CD4-positive, alpha-beta memory T cell (primary cell): ENCODE measurements at regions not wholly inside any gene's neighbourhood (a gene's known extent, or its start where the extent isn't known, plus 50 kb on each side); places are given as distances from the start of the nearest gene placed in this dataset.

Experiments
- CTCF ChIA-PET: fragments of 350-600 bp; sonication (Branson Sonifier 250); formaldehyde crosslinking; loops from one replicate; lab custom pipeline; 2021; ENCODE audit warnings: inconsistent platforms; ENCODE audit not compliant: partially characterized antibody; lab: Charles Lee
- POLR2A ChIA-PET: fragments of 350-600 bp; sonication (Branson Sonifier 250); formaldehyde crosslinking; loops from one replicate; lab custom pipeline; 2021; ENCODE audit not compliant: partially characterized antibody; lab: Charles Lee
- DNase-seq, 5 donors: peaks; one replicate each; pipeline versions ENCODE4 v3.0.0 to v3.0.0-alpha.2; 2020 to 2022; ENCODE audit warnings: mixed read lengths in 1 of 5
- H3K27ac ChIP-seq: one replicate; pipeline ENCODE4 v1.7.0; 2013; ENCODE audit warnings: low read depth, low read length
- H3K27me3 ChIP-seq: 2 replicates; pipeline ENCODE4 v1.7.0; 2013; ENCODE audit warnings: mild to moderate bottlenecking, low read length, moderate library complexity; ENCODE audit not compliant: insufficient read depth
- H3K36me3 ChIP-seq: 2 replicates; pipeline ENCODE4 v1.7.0; 2013; ENCODE audit warnings: mild to moderate bottlenecking, low read length, moderate library complexity; ENCODE audit not compliant: insufficient read depth
- H3K4me1 ChIP-seq: 2 replicates; pipeline ENCODE4 v1.7.0; 2013; ENCODE audit warnings: mild to moderate bottlenecking, low read length, moderate library complexity; ENCODE audit not compliant: insufficient read depth
- H3K4me3 ChIP-seq, 2 donors: one replicate each; pipeline ENCODE4 v1.7.0; 2013; ENCODE audit warnings: low read length in 2 of 2, mild to moderate bottlenecking in 1 of 2
- H3K9me3 ChIP-seq, 2 donors: one replicate each; pipeline ENCODE4 v1.7.0; 2013; ENCODE audit warnings: low read length in 2 of 2, control low read depth in 1 of 2; ENCODE audit not compliant: control insufficient read depth in 1 of 2
- H3K27ac Mint-ChIP-seq, 7 donors: one replicate each; pipeline ENCODE4 v1.8.0; 2020 to 2021; ENCODE audit warnings: mixed read lengths in 7 of 7, mild to moderate bottlenecking in 6 of 7, inconsistent platforms in 3 of 7, moderate library complexity in 3 of 7
- H3K27me3 Mint-ChIP-seq, 2 donors: one replicate each; pipeline ENCODE4 v1.8.0; 2020 to 2021; ENCODE audit warnings: mixed read lengths in 2 of 2
- H3K36me3 Mint-ChIP-seq, 2 donors: one replicate each; pipeline ENCODE4 v1.8.0; 2020 to 2021; ENCODE audit warnings: mixed read lengths in 2 of 2, inconsistent platforms in 1 of 2, mild to moderate bottlenecking in 1 of 2
- H3K4me1 Mint-ChIP-seq, 4 donors: one replicate each; pipeline ENCODE4 v1.8.0; 2020 to 2021; ENCODE audit warnings: mixed read lengths in 4 of 4, mild to moderate bottlenecking in 1 of 4
- H3K4me3 Mint-ChIP-seq, 8 donors: one replicate each; pipeline ENCODE4 v1.8.0; 2020 to 2021; ENCODE audit warnings: mixed read lengths in 8 of 8, mild to moderate bottlenecking in 7 of 8, moderate library complexity in 6 of 8, inconsistent platforms in 3 of 8
- H3K9me3 Mint-ChIP-seq, 8 donors: one replicate each; pipeline ENCODE4 v1.8.0; 2020 to 2021; ENCODE audit warnings: mixed read lengths in 8 of 8, mild to moderate bottlenecking in 5 of 8, inconsistent platforms in 3 of 8, moderate library complexity in 1 of 8
- intact Hi-C: fragments of 100-400 bp; cut with micrococcal nuclease; formaldehyde crosslinking; loops from one replicate; pipeline ENCODE4 v1.15.1; 2023

DNA sequence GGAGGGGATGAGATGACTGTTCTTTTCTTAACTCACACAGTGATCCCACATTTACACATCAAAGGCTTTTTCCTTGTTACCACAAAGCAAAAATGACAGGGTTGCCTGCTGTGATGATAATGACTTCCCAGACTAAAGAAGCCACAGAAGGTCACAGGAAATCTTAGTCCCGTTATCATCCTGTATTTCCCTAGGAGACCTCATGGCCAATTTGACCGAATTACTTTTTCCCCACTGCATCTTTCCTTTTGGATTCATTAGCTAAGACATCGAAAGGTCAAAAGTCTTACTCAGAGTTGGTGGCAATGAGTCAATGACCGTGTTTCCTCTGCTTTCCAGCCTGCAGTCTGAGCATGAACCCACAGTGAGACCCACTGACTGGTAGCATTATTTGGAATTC is 130.1 kb upstream of the INHBA start:
- Histone ChIP-seq H3K4me1 (no peaks in the 10 kb centered on the region), H3K4me3 (no peak overlapping the region), H3K27me3 (no peaks in the 10 kb centered on the region), H3K36me3 (no peaks in the 10 kb centered on the region), H3K9me3 (no peaks in the 10 kb centered on the region), H3K27ac (no peak overlapping the region)
- Mint-ChIP-seq H3K27me3 (peaks cover 0 to 1% of the 10 kb centered on the region in 2 donors), H3K27ac (no peak overlapping the region), H3K36me3 (no peaks in the 10 kb centered on the region), H3K4me3 (no peak overlapping the region), H3K9me3 (peaks cover 0 to 27% (median 9%) of the 10 kb centered on the region in 8 donors), H3K4me1 (no peaks in the 10 kb centered on the region)
- intact Hi-C loops, result no loop called here
- CTCF ChIA-PET, result no interaction called here
- POLR2A ChIA-PET, result no interaction called here
- no peak for DNase-seq

DNA sequence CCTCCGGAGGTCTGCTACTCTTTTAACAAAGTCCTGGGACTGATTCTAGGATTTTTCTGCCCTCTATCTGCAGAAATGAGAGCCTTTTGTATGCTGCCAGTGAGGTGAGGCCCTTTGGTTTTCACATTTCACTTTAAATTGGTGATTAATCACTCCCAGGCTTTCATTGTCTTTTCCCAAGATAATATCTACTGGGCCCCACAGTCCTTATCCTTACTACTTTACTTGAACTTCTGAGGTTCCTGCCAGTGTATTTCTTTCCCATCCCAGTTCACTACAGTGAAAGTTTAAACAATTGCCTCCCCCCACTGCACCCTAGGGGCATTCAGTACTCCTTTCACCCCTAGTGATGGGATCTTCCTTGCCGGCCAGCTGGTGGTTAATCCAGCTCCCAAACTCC is 127.4 kb upstream of the INHBA start:
- DNase-seq, result no peak
- Histone ChIP-seq H3K9me3 (no peaks in the 10 kb centered on the region), H3K27me3 (no peaks in the 10 kb centered on the region), H3K27ac (no peak overlapping the region), H3K4me1 (no peaks in the 10 kb centered on the region), H3K4me3 (no peak overlapping the region), H3K36me3 (no peaks in the 10 kb centered on the region)
- intact Hi-C loops, result no loop called here
- Mint-ChIP-seq H3K27ac (no peak overlapping the region), H3K4me1 (no peaks in the 10 kb centered on the region), H3K9me3 (peaks cover 0 to 23% (median 10%) of the 10 kb centered on the region in 8 donors), H3K27me3 (peaks cover 0 to 1% of the 10 kb centered on the region in 2 donors), H3K36me3 (no peaks in the 10 kb centered on the region), H3K4me3 (no peak overlapping the region)
- POLR2A ChIA-PET, result no interaction called here
- CTCF ChIA-PET, result no interaction called here

DNA sequence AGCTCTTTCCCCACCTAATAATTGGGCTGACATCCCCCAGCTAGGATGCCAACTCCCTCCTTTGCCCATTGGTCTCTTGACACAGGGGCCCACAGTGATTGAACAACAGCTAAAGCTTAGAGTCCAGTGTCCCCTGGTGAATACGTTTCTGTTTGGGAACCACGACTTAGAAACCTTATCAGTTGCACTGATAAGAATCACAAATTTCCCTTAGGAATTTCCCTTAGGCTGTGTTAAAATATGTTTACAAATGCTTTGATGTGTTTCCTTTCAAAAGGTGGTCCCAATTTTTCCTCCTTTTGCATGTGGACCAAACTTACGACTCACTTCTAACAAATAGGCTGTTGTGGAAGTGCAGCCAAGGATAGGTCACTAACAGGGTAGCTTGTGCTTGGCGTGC is 126.0 kb upstream of the INHBA start:
- no peaks in the 10 kb centered on the region for H3K4me1 Mint-ChIP-seq
- no peaks in the 10 kb centered on the region for H3K9me3 ChIP-seq
- H3K36me3 ChIP-seq, result no peaks in the 10 kb centered on the region
- intact Hi-C loops, result no loop called here
- no peak overlapping the region for H3K27ac Mint-ChIP-seq
- peaks cover 0 to 1% of the 10 kb centered on the region in 2 donors for H3K27me3 Mint-ChIP-seq
- no peak overlapping the region for H3K4me3 ChIP-seq
- H3K4me1 ChIP-seq, result no peaks in the 10 kb centered on the region
- no peaks in the 10 kb centered on the region for H3K36me3 Mint-ChIP-seq
- ChIA-PET POLR2A (no interaction called here), CTCF (no interaction called here)
- DNase-seq, result no peak
- no peak overlapping the region for H3K27ac ChIP-seq
- peaks cover 0 to 22% (median 10%) of the 10 kb centered on the region in 8 donors for H3K9me3 Mint-ChIP-seq
- H3K4me3 Mint-ChIP-seq, result no peak overlapping the region
- H3K27me3 ChIP-seq, result no peaks in the 10 kb centered on the region

DNA sequence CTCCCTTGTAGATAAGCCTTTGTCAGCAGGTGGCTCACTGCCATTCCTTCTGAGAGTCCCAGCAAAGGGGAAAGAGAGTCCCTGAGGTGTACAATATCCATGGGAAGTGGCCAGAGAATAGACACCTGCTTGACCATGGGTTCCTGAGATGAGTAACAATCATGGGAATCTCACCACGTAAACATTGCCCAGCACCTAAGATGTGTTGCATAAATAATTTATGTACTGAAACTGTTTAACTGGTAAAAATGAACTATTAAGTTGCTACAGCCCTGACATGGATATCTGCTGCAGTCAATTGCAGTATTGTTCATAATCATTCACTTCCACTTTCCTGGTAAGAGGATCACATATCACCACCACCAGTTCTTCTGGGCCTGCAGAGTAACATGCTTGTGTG is 123.8 kb upstream of the INHBA start:
- Histone ChIP-seq H3K27ac (no peak overlapping the region), H3K4me1 (no peaks in the 10 kb centered on the region), H3K9me3 (no peaks in the 10 kb centered on the region), H3K4me3 (no peak overlapping the region), H3K27me3 (no peaks in the 10 kb centered on the region), H3K36me3 (no peaks in the 10 kb centered on the region)
- DNase-seq, result no peak
- CTCF ChIA-PET, result no interaction called here
- Mint-ChIP-seq H3K4me3 (no peak overlapping the region), H3K27me3 (peaks cover 0 to 4% of the 10 kb centered on the region in 2 donors), H3K9me3 (peaks cover 0 to 11% (median 8%) of the 10 kb centered on the region in 8 donors), H3K4me1 (no peaks in the 10 kb centered on the region), H3K27ac (no peak overlapping the region), H3K36me3 (no peaks in the 10 kb centered on the region)
- POLR2A ChIA-PET, result no interaction called here
- intact Hi-C loops, result no loop called here

DNA sequence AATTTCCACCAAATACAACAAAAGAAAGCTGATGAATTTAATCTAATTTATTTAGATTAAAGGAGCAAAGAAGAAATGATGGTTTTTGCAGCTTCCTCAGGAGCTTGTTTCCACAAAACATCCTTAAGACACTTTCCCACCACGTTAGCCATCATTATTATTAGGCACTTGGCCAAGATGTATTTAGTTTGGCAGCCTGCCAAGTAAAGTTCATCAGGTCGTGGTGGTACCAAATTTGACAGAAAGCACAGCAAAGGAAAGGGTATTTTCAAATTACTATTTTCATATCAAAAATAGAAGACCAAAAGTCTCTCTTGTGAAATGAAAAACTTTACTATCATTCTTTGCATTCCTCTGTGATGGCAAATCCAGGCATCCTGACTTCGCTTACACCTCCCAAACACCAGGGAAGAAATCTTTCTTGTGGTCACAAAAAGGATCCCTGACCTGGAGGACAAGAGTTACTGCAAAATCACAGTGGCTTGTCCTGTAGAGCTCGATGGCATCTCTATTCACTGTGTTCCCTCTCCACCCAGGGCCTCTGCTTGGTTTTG is 123.1 kb upstream of the INHBA start:
- no peaks in the 10 kb centered on the region for H3K4me1 ChIP-seq
- ChIA-PET CTCF (no interaction called here), POLR2A (no interaction called here)
- no peaks in the 10 kb centered on the region for H3K27me3 ChIP-seq
- H3K36me3 ChIP-seq, result no peaks in the 10 kb centered on the region
- H3K27me3 Mint-ChIP-seq, result peaks cover 0 to 4% of the 10 kb centered on the region in 2 donors
- H3K9me3 Mint-ChIP-seq, result peaks cover 0 to 10% (median 6%) of the 10 kb centered on the region in 8 donors
- H3K4me3 Mint-ChIP-seq, result no peak overlapping the region
- no peaks in the 10 kb centered on the region for H3K9me3 ChIP-seq
- no peak overlapping the region for H3K27ac ChIP-seq
- H3K4me3 ChIP-seq, result no peak overlapping the region
- no peaks in the 10 kb centered on the region for H3K4me1 Mint-ChIP-seq
- no peak overlapping the region for H3K27ac Mint-ChIP-seq
- intact Hi-C loops, result no loop called here
- no peak for DNase-seq
- no peaks in the 10 kb centered on the region for H3K36me3 Mint-ChIP-seq

DNA sequence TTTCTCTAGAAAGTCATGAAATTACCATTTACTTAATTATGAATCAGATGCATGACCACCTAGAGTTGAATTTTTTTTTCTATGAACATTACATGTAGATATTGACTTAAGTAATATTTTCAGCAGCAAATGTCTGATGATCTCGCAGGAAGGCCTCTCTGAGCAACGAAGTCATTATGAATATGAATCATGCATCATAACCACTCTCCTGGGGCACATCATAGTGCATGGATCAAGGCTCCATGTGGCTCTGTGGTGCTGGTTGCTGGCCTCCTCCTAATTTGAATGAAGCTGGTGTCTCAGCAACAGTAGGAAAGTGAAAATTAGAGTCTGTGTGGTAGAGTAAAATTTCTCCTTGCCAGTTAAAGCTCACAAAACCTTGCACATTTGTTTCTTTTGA is 121.4 kb upstream of the INHBA start:
- no peak overlapping the region for H3K27ac Mint-ChIP-seq
- H3K36me3 ChIP-seq, result no peaks in the 10 kb centered on the region
- no peak overlapping the region for H3K4me3 ChIP-seq
- H3K4me1 ChIP-seq, result no peaks in the 10 kb centered on the region
- H3K4me1 Mint-ChIP-seq, result no peaks in the 10 kb centered on the region
- H3K9me3 ChIP-seq, result no peaks in the 10 kb centered on the region
- H3K4me3 Mint-ChIP-seq, result no peak overlapping the region
- H3K27me3 ChIP-seq, result no peaks in the 10 kb centered on the region
- ChIA-PET CTCF (no interaction called here), POLR2A (no interaction called here)
- H3K36me3 Mint-ChIP-seq, result no peaks in the 10 kb centered on the region
- DNase-seq, result no peak
- no peak overlapping the region for H3K27ac ChIP-seq
- peaks cover 0 to 4% of the 10 kb centered on the region in 2 donors for H3K27me3 Mint-ChIP-seq
- peaks cover 0 to 10% (median 3%) of the 10 kb centered on the region in 8 donors for H3K9me3 Mint-ChIP-seq
- intact Hi-C loops, result no loop called here

DNA sequence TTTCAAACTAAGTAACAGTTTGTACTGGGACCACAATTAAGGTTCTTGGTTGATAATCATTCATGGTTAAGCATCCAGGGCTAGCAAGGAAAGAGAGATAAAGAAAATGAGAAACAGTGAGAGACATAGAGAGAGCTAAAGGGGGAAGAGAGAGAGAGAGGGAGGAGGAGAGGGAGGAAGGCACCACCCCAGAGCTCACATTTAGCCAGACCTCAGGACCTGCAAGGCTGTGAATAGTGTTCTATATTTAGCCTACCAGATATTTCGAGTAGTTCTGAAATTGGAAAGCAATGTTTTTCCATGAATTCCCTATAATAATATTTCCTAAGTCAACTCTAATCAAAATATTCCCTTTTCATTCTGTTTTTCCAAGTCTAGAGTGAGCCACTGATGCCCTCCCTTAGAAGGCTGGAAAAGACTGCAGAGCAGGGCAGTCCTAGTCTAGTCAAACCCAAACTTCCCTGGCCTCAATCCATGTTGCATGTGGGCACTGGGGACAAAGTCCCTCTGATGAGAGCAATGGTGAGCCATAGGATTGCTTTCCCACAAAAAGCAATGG is 119.4 kb upstream of the INHBA start:
- H3K4me3 Mint-ChIP-seq, result no peak overlapping the region
- H3K27me3 ChIP-seq, result no peaks in the 10 kb centered on the region

More for the DNA sequence above, 119.4 kb upstream of the INHBA start:
- no peak overlapping the region for H3K27ac ChIP-seq
- intact Hi-C loops, result no loop called here
- no peaks in the 10 kb centered on the region for H3K36me3 ChIP-seq
- CTCF ChIA-PET, result no interaction called here
- H3K4me3 ChIP-seq, result no peak overlapping the region
- no peak overlapping the region for H3K27ac Mint-ChIP-seq
- H3K36me3 Mint-ChIP-seq, result no peaks in the 10 kb centered on the region
- POLR2A ChIA-PET, result no interaction called here
- H3K9me3 ChIP-seq, result no peaks in the 10 kb centered on the region
- DNase-seq, result no peak
- H3K4me1 Mint-ChIP-seq, result no peaks in the 10 kb centered on the region
- H3K4me1 ChIP-seq, result no peaks in the 10 kb centered on the region
- H3K27me3 Mint-ChIP-seq, result peaks cover 0 to 3% of the 10 kb centered on the region in 2 donors
- H3K9me3 Mint-ChIP-seq, result peaks cover 0 to 10% (median 3%) of the 10 kb centered on the region in 8 donors
